SKM-1 treated with dmso at 0.1 percent for 144 hours (cell line): ENCODE measurements at regions not wholly inside any gene's neighbourhood (a gene's known extent, or its start where the extent isn't known, plus 50 kb on each side); places are given as distances from the start of the nearest gene placed in this dataset.
"Not testable (repeated sequence)": the region's sequence is repeated elsewhere in the genome, so short reads cannot be mapped to it uniquely, and the experiment has no call there.

Experiments used
- DNase-seq: peaks from one replicate; lab custom pipeline; 2025; ENCODE audit not compliant: unreplicated experiment; lab: John Stamatoyannopoulos, UW

GRCh38 chr20:29516847-29517246 lies 1740.6 kb upstream of the DEFB115 start:
- DNase-seq: not testable (repeated sequence)

- DNase-seq: peak; percentile 33
These were observed 1737.7 kb upstream of the DEFB115 start for GRCh38 chr20:29519610-29520241.

GRCh38 chr20:29533566-29534177 lies 1723.8 kb upstream of the DEFB115 start:
- peak; percentile 1 for DNase-seq

- DNase-seq: not testable (repeated sequence)
These were observed 1690.4 kb upstream of the DEFB115 start for GRCh38 chr20:29566901-29567635.

GRCh38 chr20:29567671-29568070 lies 1689.8 kb upstream of the DEFB115 start:
- DNase-seq: not testable (repeated sequence)

- not testable (repeated sequence) for DNase-seq
These were observed 1687.3 kb upstream of the DEFB115 start for GRCh38 chr20:29570126-29570525.

- DNase-seq: not testable (repeated sequence)
These were observed 1667.9 kb upstream of the DEFB115 start for GRCh38 chr20:29589530-29589929.

GRCh38 chr20:29604163-29604562 lies 1653.3 kb upstream of the DEFB115 start:
- not testable (repeated sequence) for DNase-seq

GRCh38 chr20:29606171-29606570 lies 1651.3 kb upstream of the DEFB115 start:
- not testable (repeated sequence) for DNase-seq

- DNase-seq: not testable (repeated sequence)
These were observed 1628.1 kb upstream of the DEFB115 start for GRCh38 chr20:29629395-29629794.
